ENCODE measurements at regions not wholly inside any gene's neighbourhood (a gene's known extent, or its start where the extent isn't known, plus 50 kb on each side); places are given as distances from the start of the nearest gene placed in this dataset.

DNA sequence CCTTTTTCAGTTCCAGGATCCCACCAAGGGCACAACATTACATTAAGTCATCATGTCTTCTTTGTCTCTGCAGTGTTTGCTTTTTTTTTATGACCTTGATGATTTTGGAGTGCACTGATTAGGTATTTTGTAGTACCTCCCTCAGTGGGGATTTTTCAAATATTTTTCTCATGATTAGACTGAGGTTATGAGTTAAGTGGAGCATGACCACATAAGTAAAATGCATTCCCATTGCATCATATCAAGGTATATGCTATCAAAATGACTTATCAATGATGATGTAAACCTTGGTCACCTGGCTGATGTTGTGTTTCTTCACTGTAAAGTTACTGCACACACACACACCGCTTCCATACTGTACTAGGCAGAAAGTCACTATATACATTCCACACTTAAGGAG lies 96.7 kb upstream of the TRPC4 start:
- no peak for TF ChIP-seq CTCF (conservative IDR thresholded peaks at IDR 0.05)
- H3T11ph ChIP-seq (ENCODE audit: low read length): no peak overlapping the region

More for the DNA sequence above, 96.7 kb upstream of the TRPC4 start:
- Mint-ChIP-seq H3K27me3 (ENCODE audit: low read depth) (no peaks in the 10 kb centered on the region), H3K27ac (no peak overlapping the region), H3K4me3 (no peak overlapping the region), H3K9me3 (peaks cover 3 to 9% of the 10 kb centered on the region in 2 experiments), H3K4me1 (no peaks in the 10 kb centered on the region), H3K36me3 (ENCODE audit: insufficient read depth in 1 of 3, low read depth in 3 of 3) (peaks cover 3 to 14% (median 7%) of the 10 kb centered on the region in 3 experiments; a peak in 6 of 7 replicates)
- Histone ChIP-seq H2BK20ac (ENCODE audit: low read depth, low read length, poor library complexity, severe bottlenecking) (no peak overlapping the region), H2AFZ (ENCODE audit: low read length) (no peak overlapping the region), H3K23me2 (ENCODE audit: insufficient read length, low read depth, low read length, poor library complexity, severe bottlenecking) (no peaks in the 10 kb centered on the region), H3K4me1 (ENCODE audit: insufficient read depth, low read length) (no peaks in the 10 kb centered on the region), H3K14ac (ENCODE audit: insufficient read depth, low read length) (no peak overlapping the region), H3K56ac (ENCODE audit: insufficient read length, low read depth, low read length) (no peak overlapping the region), H3K18ac (ENCODE audit: insufficient read length, low read depth, low read length) (no peak overlapping the region), H2BK120ac (ENCODE audit: low read depth, low read length, poor library complexity, severe bottlenecking) (no peak overlapping the region), H4K5ac (ENCODE audit: insufficient read length, low read depth, low read length) (no peak overlapping the region), H3K27ac (ENCODE audit: insufficient read length, low read depth, low read length) (no peak overlapping the region), H3K9ac (ENCODE audit: extremely low read depth, insufficient read length, low read length) (no peak overlapping the region), H2AK5ac (ENCODE audit: insufficient read length, low read length) (no peak overlapping the region), H4K8ac (replicated peaks; ENCODE audit: insufficient read length, low read depth, low read length) (no peak overlapping the region), H2BK5ac (ENCODE audit: insufficient read length, low read length) (no peak overlapping the region), H3K27me3 (ENCODE audit: insufficient read depth, low read length) (no peaks in the 10 kb centered on the region), H3K9me3 (ENCODE audit: control insufficient read depth, low read depth, low read length) (no peaks in the 10 kb centered on the region), H3K4ac (ENCODE audit: low read depth, low read length) (no peak overlapping the region), H3K4me2 (ENCODE audit: insufficient read depth, insufficient read length, low read length) (no peak overlapping the region), H3K79me1 (ENCODE audit: insufficient read depth, low read depth, low read length, poor library complexity, severe bottlenecking) (no peaks in the 10 kb centered on the region), H3K23ac (ENCODE audit: insufficient read length, low read depth, low read length) (no peak overlapping the region), H3K79me2 (ENCODE audit: insufficient read depth, low read length) (no peaks in the 10 kb centered on the region), H4K91ac (ENCODE audit: insufficient read length, low read depth, low read length) (no peak overlapping the region), H2BK12ac (ENCODE audit: insufficient read length, low read depth, low read length) (no peak overlapping the region), H4K20me1 (ENCODE audit: control insufficient read depth, insufficient read depth, insufficient read length) (no peaks in the 10 kb centered on the region), H2BK15ac (ENCODE audit: low read depth, low read length) (no peak overlapping the region)
- DNase-seq: no peak
- no CpG with 5 or more reads among the region's 1 CpG for WGBS (ENCODE audit: extremely low coverage, insufficient read length, low lambda C conversion rate)

Data from H9 (cell line).